GM12878 (cell line): ENCODE measurements at regions not wholly inside any gene's neighbourhood (a gene's known extent, or its start where the extent isn't known, plus 50 kb on each side); places are given as distances from the start of the nearest gene placed in this dataset.

Experiments used
- ATAC-seq: fragments of 200-7000 bp; cut with Tn5 transposase; 3 replicates; pipeline ENCODE4 v1.9.1; 2020; ENCODE audit warnings: mild to moderate bottlenecking, moderate library complexity
- BruUV-seq: library from RNA; stranded (reverse); fragments of 400-500 nt; replicated peaks from 2 replicates; lab custom pipeline; 2021; lab: Mats Ljungman, UMichigan
- CTCF ChIA-PET: fragments of 300-600 bp; sonication (Branson Sonifier 250); formaldehyde crosslinking; extraction: SDS; loops from one replicate; lab custom pipeline; 2021; ENCODE audit warnings: inconsistent platforms; lab: Yijun Ruan, JAX
- POLR2A ChIA-PET: fragments of 350-600 bp; formaldehyde crosslinking; extraction: SDS; loops from one replicate; lab custom pipeline; 2021; ENCODE audit warnings: inconsistent platforms; lab: Charles Lee
- RAD21 ChIA-PET: fragments of 300-600 bp; sonication (Branson Sonifier 250); formaldehyde crosslinking; loops from one replicate; lab custom pipeline; 2023; ENCODE audit warnings: antibody characterized with exemption; ENCODE audit not compliant: unreplicated experiment; lab: Charles Lee
- SMC1A ChIA-PET: fragments of 300-600 bp; sonication (Branson Sonifier 250); formaldehyde crosslinking; loops from one replicate; lab custom pipeline; 2023; ENCODE audit not compliant: unreplicated experiment, uncharacterized antibody; lab: Charles Lee
- DNase-seq: peaks from one replicate; pipeline ENCODE4 v3.0.0-alpha.2; 2011; ENCODE audit warnings: low read depth, low spot score
- FAIRE-seq: peaks from 3 replicates; lab custom pipeline; 2011; peaks lifted over from hg19 to GRCh38; lab: Jason Lieb, UNC
- H2AFZ ChIP-seq: 2 replicates; pipeline ENCODE4 v1.6.0; 2011; ENCODE audit warnings: low read depth, low read length, control low read depth; ENCODE audit not compliant: control insufficient read depth
- H3K27ac ChIP-seq: 2 replicates; pipeline ENCODE4 v1.5.1; 2011; ENCODE audit warnings: control low read depth; ENCODE audit not compliant: control insufficient read depth, insufficient read depth
- H3K27me3 ChIP-seq, 2 experiments: replicated peaks in 1 of 2; 2 replicates each; pipeline versions ENCODE4 v1.6.0 to v1.6.1; 2011; ENCODE audit warnings: low read length in 1 of 2; ENCODE audit not compliant: control insufficient read depth in 2 of 2, insufficient read depth in 2 of 2
- H3K36me3 ChIP-seq, 2 experiments: 2 replicates each; pipeline ENCODE4 v1.5.1; 2011; ENCODE audit warnings: low read length in 1 of 2; ENCODE audit not compliant: control insufficient read depth in 2 of 2, insufficient read depth in 2 of 2
- H3K4me1 ChIP-seq: 2 replicates; pipeline ENCODE4 v1.6.1; 2011; ENCODE audit warnings: mild to moderate bottlenecking, low read length, moderate library complexity, mixed read lengths; ENCODE audit not compliant: control insufficient read depth, insufficient read depth
- H3K4me2 ChIP-seq: 2 replicates; pipeline ENCODE4 v1.6.0; 2011; ENCODE audit warnings: control low read depth; ENCODE audit not compliant: control insufficient read depth, insufficient read depth
- H3K4me3 ChIP-seq: fragments of 200-600 bp; sonication (generic); 2 replicates; pipeline ENCODE4 v1.5.1; 2016
- H3K79me2 ChIP-seq: 2 replicates; pipeline ENCODE4 v1.6.0; 2011; ENCODE audit warnings: low read length; ENCODE audit not compliant: control insufficient read depth, insufficient read depth
- H3K9ac ChIP-seq: 2 replicates; pipeline ENCODE4 v1.8.0; 2011; ENCODE audit warnings: low read length, control low read depth, mixed read lengths; ENCODE audit not compliant: control insufficient read depth, insufficient read depth
- H3K9me3 ChIP-seq: replicated peaks from 3 replicates; pipeline ENCODE4 v1.5.1; 2011; ENCODE audit warnings: mild to moderate bottlenecking, low read length; ENCODE audit not compliant: control insufficient read depth, insufficient read depth
- H4K20me1 ChIP-seq: 2 replicates; pipeline ENCODE4 v1.6.0; 2011; ENCODE audit not compliant: control insufficient read depth, insufficient read depth
- CTCF ChIP-seq, 3 experiments: IDR thresholded peaks in 2 of 3; conservative IDR thresholded peaks in 1 of 3; 2 replicates each; pipeline ENCODE4 v1.5.1; 2011; ENCODE audit warnings: low read depth in 3 of 3, low read length in 3 of 3, mild to moderate bottlenecking in 3 of 3, control low read depth in 2 of 3, moderate library complexity in 2 of 3, inconsistent platforms in 1 of 3, mixed read lengths in 1 of 3; ENCODE audit not compliant: control insufficient read depth in 2 of 3, insufficient read depth in 1 of 3; ENCODE audit errors: extremely low read depth in 1 of 3
- E2F4 ChIP-seq: IDR thresholded peaks from 2 replicates; pipeline ENCODE4 v1.6.1; 2012; ENCODE audit warnings: low read depth, low read length, improper control_type of control experiment
- E4F1 ChIP-seq: fragments of 450-650 bp; IDR thresholded peaks from 2 replicates; pipeline ENCODE4 v1.6.1; 2018; ENCODE audit warnings: borderline replicate concordance, mild to moderate bottlenecking; ENCODE audit not compliant: partially characterized antibody
- EP300 ChIP-seq, 2 experiments: fragments of 150-350 bp in 1 of 2; IDR thresholded peaks; 2 replicates each; pipeline ENCODE4 v1.6.1; 2011 to 2012; ENCODE audit warnings: low read depth in 2 of 2, low read length in 2 of 2, borderline replicate concordance in 1 of 2, improper control_type of control experiment in 1 of 2, inconsistent platforms in 1 of 2; ENCODE audit not compliant: control insufficient read depth in 1 of 2
- ESRRA ChIP-seq: IDR thresholded peaks from 2 replicates; pipeline ENCODE4 v1.6.1; 2012; ENCODE audit warnings: mild to moderate bottlenecking, low read length, improper control_type of control experiment
- JUNB ChIP-seq: IDR thresholded peaks from 2 replicates; pipeline ENCODE4 v1.6.1; 2016; ENCODE audit warnings: antibody characterized with exemption, mild to moderate bottlenecking
- KAT2A ChIP-seq: conservative IDR thresholded peaks from 2 replicates; pipeline ENCODE4 v1.6.1; 2011; ENCODE audit warnings: low read depth, low read length; ENCODE audit not compliant: control insufficient read depth
- LARP7 ChIP-seq: fragments of 450-650 bp; IDR thresholded peaks from 2 replicates; pipeline ENCODE4 v1.6.1; 2017; ENCODE audit warnings: mild to moderate bottlenecking
- POLR2A ChIP-seq: IDR thresholded peaks from 2 replicates; pipeline ENCODE4 v1.6.1; 2011; ENCODE audit warnings: low read depth, mild to moderate bottlenecking, low read length
- RAD21 ChIP-seq: IDR thresholded peaks from 2 replicates; pipeline ENCODE4 v1.6.1; 2011; ENCODE audit warnings: mild to moderate bottlenecking, low read depth, low read length, moderate library complexity; ENCODE audit not compliant: insufficient read depth
- RB1 ChIP-seq: fragments of 450-650 bp; formaldehyde crosslinking; IDR thresholded peaks from 2 replicates; pipeline ENCODE4 v1.6.1; 2017; ENCODE audit warnings: mild to moderate bottlenecking, borderline replicate concordance
- RELA ChIP-seq: fragments of 450-650 bp; IDR thresholded peaks from 2 replicates; pipeline ENCODE4 v1.8.0; 2014; ENCODE audit warnings: borderline replicate concordance; ENCODE audit not compliant: partially characterized antibody
- SMARCA5 ChIP-seq: fragments of 450-650 bp; IDR thresholded peaks from 2 replicates; pipeline ENCODE4 v1.6.1; 2017; ENCODE audit warnings: mild to moderate bottlenecking
- SUZ12 ChIP-seq: fragments of 200-600 bp; sonication (generic); IDR thresholded peaks from one replicate; pipeline ENCODE4 v1.6.1; 2018; ENCODE audit warnings: antibody characterized with exemption, mild to moderate bottlenecking; ENCODE audit not compliant: unreplicated experiment
- ZBTB33 ChIP-seq: fragments of 450-650 bp; IDR thresholded peaks from 2 replicates; pipeline ENCODE4 v1.6.1; 2017; ENCODE audit warnings: mild to moderate bottlenecking
- ZNF622 ChIP-seq: fragments of 450-650 bp; IDR thresholded peaks from 2 replicates; pipeline ENCODE4 v1.6.1; 2017; ENCODE audit warnings: mild to moderate bottlenecking, inconsistent platforms
- ZSCAN29 ChIP-seq: fragments of 450-650 bp; IDR thresholded peaks from 2 replicates; pipeline ENCODE4 v1.6.1; 2017; ENCODE audit warnings: mild to moderate bottlenecking, moderate library complexity
- WGBS: methylation state at CpG from one replicate; pipeline ENCODE4 v1.1.6; 2016; ENCODE audit warnings: low lambda C conversion rate; ENCODE audit not compliant: insufficient replicate concordance, insufficient coverage; ENCODE audit errors: missing lambda C conversion rate; 5-methylcytosine and 5-hydroxymethylcytosine counted together
- in situ Hi-C: fragments of 300-500 bp; cut with MboI; formaldehyde crosslinking; loops from 9 replicates; pipeline ENCODE4 v1.14.3; 2018; ENCODE audit warnings: mixed read lengths
- intact Hi-C: fragments of 100-400 bp; cut with micrococcal nuclease; formaldehyde crosslinking; loops from one replicate; pipeline ENCODE4 v1.14.2; 2022; ENCODE audit not compliant: unreplicated experiment

- Histone ChIP-seq H4K20me1 (no peaks in the 10 kb centered on the region), H3K27me3 (peaks cover 0 to 3% of the 10 kb centered on the region in 2 experiments; a peak in 1 of 4 replicates), H3K4me2 (no peak overlapping the region), H3K27ac (no peak overlapping the region), H3K4me1 (no peaks in the 10 kb centered on the region), H3K4me3 (no peak overlapping the region), H2AFZ (no peak overlapping the region), H3K36me3 (no peaks in the 10 kb centered on the region), H3K79me2 (no peaks in the 10 kb centered on the region), H3K9me3 (no peaks in the 10 kb centered on the region), H3K9ac (no peak overlapping the region)
- 1% methylated on average over 10 of the region's 10 CpGs for whole genome bisulfite sequencing
- FAIRE-seq (no peak), DNase-seq (peak; percentile 20), ATAC-seq (peak; percentile 97)
- in situ Hi-C loops (loop anchor here (10.0 kb wide), 1 partner anchor 854 kb away; no protein-coding TSS in a partner anchor), intact Hi-C loops (loop anchor here (2.0 to 10.0 kb wide), 3 partner anchors 304 to 862 kb away; partner anchors contain the start of gene NTRK2)
- no TSS peak for BruUV-seq
- ChIA-PET SMC1A (interaction anchor here (0.6 to 2.4 kb wide), 13 partner anchors 9 to 862 kb away, joined by 3 to 9 read pairs (median 4); no protein-coding TSS in a partner anchor), POLR2A (interaction anchor here (0.5 kb wide), 1 partner anchor 591 kb away, joined by 3 read pairs; no protein-coding TSS in a partner anchor), CTCF (interaction anchor here (0.5 to 3.7 kb wide), 23 partner anchors 9 to 862 kb away, joined by 3 to 46 read pairs (median 4); no protein-coding TSS in a partner anchor), RAD21 (interaction anchor here (0.7 to 2.8 kb wide), 14 partner anchors 69 to 862 kb away, joined by 3 to 12 read pairs (median 3); no protein-coding TSS in a partner anchor)
- TF ChIP-seq ESRRA, result no peak
- no peak for TF ChIP-seq SUZ12
- peak; percentile 48; the same call in 1 of the 2 replicates for TF ChIP-seq SMARCA5
- no peak for TF ChIP-seq EP300 (IDR thresholded peaks at IDR 0.05; ENCODE audit: borderline replicate concordance in 1 of 2, control insufficient read depth in 1 of 2, low read depth in 2 of 2, low read length in 2 of 2)
- no peak for TF ChIP-seq ZSCAN29
- TF ChIP-seq E2F4, result no peak
- TF ChIP-seq KAT2A, result no peak
- TF ChIP-seq ZNF622, result no peak
- peak; percentile 69 to 82 (median 72) for TF ChIP-seq CTCF (IDR thresholded peaks at IDR 0.05 in 2 of 3, conservative IDR thresholded peaks at IDR 0.05 in 1 of 3; ENCODE audit: control insufficient read depth in 2 of 3, extremely low read depth in 1 of 3, insufficient read depth in 1 of 3, low read depth in 3 of 3, low read length in 3 of 3)
- TF ChIP-seq POLR2A, result no peak
- TF ChIP-seq E4F1, result no peak
- peak; percentile 75 for TF ChIP-seq RAD21
- no peak for TF ChIP-seq JUNB
- no peak for TF ChIP-seq RB1
- no peak for TF ChIP-seq LARP7
- TF ChIP-seq ZBTB33, result no peak
- TF ChIP-seq RELA, result peak; percentile 28
Observed at GRCh38 chr9:85258823-85259370, 482.9 kb downstream of the AGTPBP1 start.
